ENCODE measurements at regions not wholly inside any gene's neighbourhood (a gene's known extent, or its start where the extent isn't known, plus 50 kb on each side); places are given as distances from the start of the nearest gene placed in this dataset.

DNA sequence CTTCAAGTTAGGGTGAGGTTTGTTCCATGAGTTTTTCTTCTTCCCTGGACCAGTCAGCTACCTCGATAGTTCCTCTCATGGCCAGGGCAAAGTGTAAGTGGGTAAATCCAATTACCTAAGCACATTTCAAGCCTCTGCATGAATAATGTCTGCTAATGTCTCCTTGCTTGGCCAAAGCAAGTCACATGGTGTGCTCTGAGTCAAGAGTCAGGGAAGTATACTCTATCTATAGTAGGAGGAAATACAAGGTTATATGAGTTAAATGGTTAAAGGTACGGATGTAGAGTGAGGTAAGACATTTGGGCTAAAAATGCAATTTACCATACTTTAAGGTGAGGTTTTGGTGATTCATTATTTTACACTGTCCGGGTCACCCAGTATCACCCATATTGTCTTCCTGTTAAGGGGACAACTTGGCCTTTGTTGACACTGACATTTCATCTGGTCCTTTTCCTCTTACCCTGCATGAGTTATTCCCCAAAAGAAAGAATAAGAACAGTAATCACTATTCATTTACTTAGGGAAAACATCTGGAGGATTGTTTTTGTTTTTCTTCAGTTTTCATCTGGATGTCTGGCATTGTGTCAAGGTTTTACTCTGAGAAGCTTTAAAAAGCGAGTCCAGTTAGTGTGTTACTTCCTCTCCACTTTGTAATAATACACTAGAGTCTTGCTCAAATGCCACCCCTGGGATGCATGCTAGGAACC is 405.5 kb downstream of the RND3 start:
- TF ChIP-seq, protein P1, sequence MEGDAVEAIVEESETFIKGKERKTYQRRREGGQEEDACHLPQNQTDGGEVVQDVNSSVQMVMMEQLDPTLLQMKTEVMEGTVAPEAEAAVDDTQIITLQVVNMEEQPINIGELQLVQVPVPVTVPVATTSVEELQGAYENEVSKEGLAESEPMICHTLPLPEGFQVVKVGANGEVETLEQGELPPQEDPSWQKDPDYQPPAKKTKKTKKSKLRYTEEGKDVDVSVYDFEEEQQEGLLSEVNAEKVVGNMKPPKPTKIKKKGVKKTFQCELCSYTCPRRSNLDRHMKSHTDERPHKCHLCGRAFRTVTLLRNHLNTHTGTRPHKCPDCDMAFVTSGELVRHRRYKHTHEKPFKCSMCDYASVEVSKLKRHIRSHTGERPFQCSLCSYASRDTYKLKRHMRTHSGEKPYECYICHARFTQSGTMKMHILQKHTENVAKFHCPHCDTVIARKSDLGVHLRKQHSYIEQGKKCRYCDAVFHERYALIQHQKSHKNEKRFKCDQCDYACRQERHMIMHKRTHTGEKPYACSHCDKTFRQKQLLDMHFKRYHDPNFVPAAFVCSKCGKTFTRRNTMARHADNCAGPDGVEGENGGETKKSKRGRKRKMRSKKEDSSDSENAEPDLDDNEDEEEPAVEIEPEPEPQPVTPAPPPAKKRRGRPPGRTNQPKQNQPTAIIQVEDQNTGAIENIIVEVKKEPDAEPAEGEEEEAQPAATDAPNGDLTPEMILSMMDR (IDR thresholded peaks at IDR 0.05): no peak
- TF ChIP-seq POLR2AphosphoS5 (IDR thresholded peaks at IDR 0.05): no peak

Measured in stomach (tissue), 4 donors.